SK-N-SH (cell line): ENCODE measurements at regions not wholly inside any gene's neighbourhood (a gene's known extent, or its start where the extent isn't known, plus 50 kb on each side); places are given as distances from the start of the nearest gene placed in this dataset.

Experiments used
- CTCF ChIA-PET: fragments of 300-600, 350-600 bp; formaldehyde crosslinking; extraction: SDS; loops from one replicate; lab custom pipeline; 2021; lab: Yijun Ruan, JAX
- POLR2A ChIA-PET: fragments of 350-600 bp; sonication (Branson Sonifier 250); formaldehyde crosslinking; extraction: SDS; loops from one replicate; lab custom pipeline; 2020; ENCODE audit warnings: antibody characterized with exemption, inconsistent platforms; lab: Yijun Ruan, JAX
- DNase-seq: peaks from one replicate; pipeline ENCODE4 v3.0.0; 2012
- H2AFZ ChIP-seq: fragments of 200-600 bp; sonication (generic); 2 replicates; pipeline ENCODE4 v1.8.1; 2016; ENCODE audit warnings: antibody characterized with exemption, mild to moderate bottlenecking, low read depth
- H3F3A ChIP-seq: fragments of 200-600 bp; sonication (generic); replicated peaks from 2 replicates; pipeline ENCODE3; 2016; ENCODE audit warnings: antibody characterized with exemption, mild to moderate bottlenecking; ENCODE audit not compliant: insufficient read depth
- H3K27ac ChIP-seq, 2 experiments: fragments of 200-500 bp in 1 of 2; fragments of 200-600 bp in 1 of 2; sonication (Bioruptor generic) in 1 of 2; sonication (generic), shearing (Covaris generic) in 1 of 2; 2 replicates each; pipeline versions ENCODE4 v1.5.1 to v1.6.1; 2014 to 2016; ENCODE audit warnings: low read depth in 2 of 2, inconsistent platforms in 1 of 2, low read length in 1 of 2, mild to moderate bottlenecking in 1 of 2, mixed read lengths in 1 of 2
- H3K27me3 ChIP-seq: fragments of 200-600 bp; sonication (generic), shearing (Covaris generic); 2 replicates; pipeline ENCODE4 v1.6.1; 2016; ENCODE audit warnings: mixed run types; ENCODE audit not compliant: insufficient read depth
- H3K36me3 ChIP-seq, 2 experiments: fragments of 200-500 bp in 1 of 2; fragments of 200-600 bp in 1 of 2; sonication (Bioruptor generic) in 1 of 2; sonication (generic) in 1 of 2; replicated peaks in 1 of 2; 2 replicates each; pipeline versions ENCODE3 to v1.5.1; 2014 to 2016; ENCODE audit warnings: low read length in 1 of 2, mild to moderate bottlenecking in 1 of 2; ENCODE audit not compliant: insufficient read depth in 2 of 2, control insufficient read depth in 1 of 2
- H3K4me1 ChIP-seq, 2 experiments: fragments of 200-500 bp in 1 of 2; fragments of 200-600 bp in 1 of 2; sonication (Bioruptor generic) in 1 of 2; sonication (generic), shearing (Covaris generic) in 1 of 2; 2 replicates each; pipeline versions ENCODE4 v1.5.1 to v1.6.1; 2014 to 2016; ENCODE audit warnings: low read depth in 1 of 2, low read length in 1 of 2, mixed run types in 1 of 2; ENCODE audit not compliant: insufficient read depth in 2 of 2, control insufficient read depth in 1 of 2
- H3K4me2 ChIP-seq: fragments of 200-600 bp; sonication (generic), shearing (Covaris generic); 2 replicates; pipeline ENCODE4 v1.6.1; 2017; ENCODE audit warnings: mixed run types
- H3K4me3 ChIP-seq, 2 experiments: fragments of 200-500 bp in 1 of 2; fragments of 200-600 bp in 1 of 2; sonication (Bioruptor generic) in 1 of 2; sonication (generic), shearing (Covaris generic) in 1 of 2; 2 replicates each; pipeline versions ENCODE4 v1.5.1 to v1.8.1; 2014 to 2016; ENCODE audit warnings: low read depth in 2 of 2, inconsistent platforms in 1 of 2, low read length in 1 of 2, mild to moderate bottlenecking in 1 of 2, mixed read lengths in 1 of 2, moderate library complexity in 1 of 2
- H3K79me2 ChIP-seq: fragments of 200-600 bp; sonication (generic); 2 replicates; pipeline ENCODE4 v1.8.1; 2017; ENCODE audit warnings: mild to moderate bottlenecking; ENCODE audit not compliant: insufficient read depth
- H3K9ac ChIP-seq: fragments of 200-600 bp; sonication (generic); 2 replicates; pipeline ENCODE4 v1.6.1; 2017; ENCODE audit warnings: mixed run types
- H3K9me2 ChIP-seq: fragments of 200-600 bp; sonication (generic); 2 replicates; pipeline ENCODE4 v1.6.1; 2017; ENCODE audit warnings: mixed run types
- H3K9me3 ChIP-seq: fragments of 200-600 bp; sonication (generic); 2 replicates; pipeline ENCODE4 v1.6.1; 2017; ENCODE audit warnings: mixed run types, mild to moderate bottlenecking, moderate library complexity
- H4K20me1 ChIP-seq: fragments of 200-600 bp; sonication (generic); 2 replicates; pipeline ENCODE4 v1.6.1; 2017; ENCODE audit warnings: mild to moderate bottlenecking, mixed run types; ENCODE audit not compliant: insufficient read depth
- ELF1 ChIP-seq: IDR thresholded peaks from 2 replicates; pipeline ENCODE4 v1.4.0; 2012
- FOSL2 ChIP-seq: IDR thresholded peaks from 2 replicates; pipeline ENCODE4 v1.4.0; 2012; ENCODE audit warnings: low read depth, mild to moderate bottlenecking, moderate library complexity, borderline replicate concordance
- FOXJ3 ChIP-seq: sonication (generic); formaldehyde crosslinking; IDR thresholded peaks from 2 replicates; pipeline ENCODE4 v1.5.1; 2020; ENCODE audit warnings: mild to moderate bottlenecking, missing genetic modification reagents
- FOXM1 ChIP-seq: IDR thresholded peaks from 2 replicates; pipeline ENCODE4 v1.4.0; 2012; ENCODE audit warnings: low read depth, mild to moderate bottlenecking
- GABPA ChIP-seq: IDR thresholded peaks from 2 replicates; pipeline ENCODE4 v1.4.0; 2012; ENCODE audit warnings: low read depth, mild to moderate bottlenecking
- JUND ChIP-seq: IDR thresholded peaks from 2 replicates; pipeline ENCODE4 v1.4.0; 2012
- MEF2A ChIP-seq: IDR thresholded peaks from 2 replicates; pipeline ENCODE4 v1.4.0; 2012; ENCODE audit warnings: low read depth, borderline replicate concordance
- MXI1 ChIP-seq: IDR thresholded peaks from 2 replicates; pipeline ENCODE4 v1.6.1; 2012; ENCODE audit warnings: mild to moderate bottlenecking, low read depth, low read length, improper control_type of control experiment
- NFIC ChIP-seq: IDR thresholded peaks from 2 replicates; pipeline ENCODE4 v1.4.0; 2012; ENCODE audit warnings: borderline replicate concordance
- POLR2AphosphoS5 ChIP-seq: IDR thresholded peaks from 2 replicates; pipeline ENCODE4 v1.6.1; 2012; ENCODE audit warnings: low read depth, low read length
- RAD21 ChIP-seq: IDR thresholded peaks from 2 replicates; pipeline ENCODE4 v1.6.1; 2012; ENCODE audit warnings: mild to moderate bottlenecking, low read length
- RFX5 ChIP-seq: IDR thresholded peaks from 2 replicates; pipeline ENCODE4 v1.6.1; 2012; ENCODE audit warnings: mild to moderate bottlenecking, improper control_type of control experiment, low read length
- TCF12 ChIP-seq: IDR thresholded peaks from 2 replicates; pipeline ENCODE4 v1.4.0; 2012
- WGBS: methylation state at CpG from one replicate; pipeline ENCODE4 v1.1.6; 2017; ENCODE audit warnings: low lambda C conversion rate; 5-methylcytosine and 5-hydroxymethylcytosine counted together
- TF ChIP-seq, protein P1 (sequence below): fragments of 150-350 bp; IDR thresholded peaks from 2 replicates; pipeline ENCODE4 v1.6.1; 2016; ENCODE audit warnings: mild to moderate bottlenecking, low read depth, low read length
- TF ChIP-seq, protein P2 (sequence below): fragments of 200-600 bp; sonication (generic); IDR thresholded peaks from 2 replicates; pipeline ENCODE4 v1.6.1; 2017; ENCODE audit warnings: antibody characterized with exemption, mild to moderate bottlenecking, moderate library complexity
- TF ChIP-seq, protein P3 (sequence below): IDR thresholded peaks from 2 replicates; pipeline ENCODE4 v1.4.0; 2012; ENCODE audit warnings: low read depth, borderline replicate concordance
- TF ChIP-seq, protein P4 (sequence below): fragments of 150-350 bp; IDR thresholded peaks from 2 replicates; pipeline ENCODE4 v1.6.1; 2017; ENCODE audit warnings: antibody characterized with exemption, low read length, low read depth, borderline replicate concordance

DNA sequence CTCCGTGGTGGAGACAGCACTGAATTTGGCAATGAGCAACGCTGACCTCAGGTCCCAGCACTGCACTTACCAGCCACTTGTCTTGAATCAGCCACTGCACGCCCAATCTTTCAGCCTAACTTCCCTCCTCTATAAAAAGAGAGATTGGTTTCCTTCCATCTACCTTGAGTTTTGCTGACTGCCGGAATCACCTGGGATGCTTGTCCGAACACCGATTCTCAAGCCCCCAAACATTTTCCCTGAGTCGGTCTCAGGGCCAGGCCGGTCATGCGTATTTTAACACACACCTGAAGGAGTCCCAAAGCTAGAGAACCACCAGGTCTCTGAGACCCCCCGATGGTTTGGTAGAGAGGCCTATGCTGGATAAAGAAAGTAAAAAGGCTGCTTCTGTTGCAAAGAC is 131.5 kb downstream of the SPATA19 start:
- no peak overlapping the region for H3K4me3 ChIP-seq
- TF ChIP-seq NFIC: no peak
- no peak for TF ChIP-seq RFX5
- CTCF ChIA-PET: no interaction called here
- H3K27ac ChIP-seq: no peak overlapping the region
- H3K4me2 ChIP-seq: no peak overlapping the region
- no peaks in the 10 kb centered on the region for H3K27me3 ChIP-seq
- H4K20me1 ChIP-seq: no peaks in the 10 kb centered on the region
- POLR2A ChIA-PET: no interaction called here
- H3K4me1 ChIP-seq: no peaks in the 10 kb centered on the region
- no peaks in the 10 kb centered on the region for H3K36me3 ChIP-seq
- H3K9me2 ChIP-seq: no peaks in the 10 kb centered on the region
- H3K9me3 ChIP-seq: no peaks in the 10 kb centered on the region
- no peaks in the 10 kb centered on the region for H3F3A ChIP-seq
- DNase-seq: no peak
- no peak overlapping the region for H2AFZ ChIP-seq
- no peak overlapping the region for H3K9ac ChIP-seq
- 33% methylated on average over 9 of the region's 10 CpGs for WGBS
- no peaks in the 10 kb centered on the region for H3K79me2 ChIP-seq

DNA sequence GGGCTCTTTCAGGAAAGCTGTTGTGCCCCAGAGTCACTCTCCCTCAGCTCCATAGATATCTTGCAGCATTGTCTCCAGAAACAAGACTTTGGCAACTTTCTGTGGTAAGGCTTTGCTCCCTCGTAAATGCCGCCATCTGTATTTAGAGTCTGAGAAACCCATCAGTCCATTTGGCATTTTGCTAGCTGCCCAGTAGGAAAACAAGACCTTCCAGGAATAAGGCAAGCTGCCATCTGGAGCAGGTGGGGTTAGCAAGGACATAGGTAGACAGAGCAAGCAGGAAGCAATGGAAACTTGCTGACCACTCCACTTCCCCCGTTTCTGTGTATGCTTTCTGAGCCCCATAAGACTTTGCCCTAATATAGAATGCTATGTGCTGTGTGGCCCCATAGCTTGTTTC is 131.9 kb downstream of the SPATA19 start:
- Histone ChIP-seq H3K27me3 (no peaks in the 10 kb centered on the region), H3K9ac (no peak overlapping the region), H3K27ac (no peak overlapping the region), H3K36me3 (no peaks in the 10 kb centered on the region), H3K4me2 (no peak overlapping the region), H3K9me3 (no peaks in the 10 kb centered on the region), H3K9me2 (no peaks in the 10 kb centered on the region), H3K79me2 (no peaks in the 10 kb centered on the region), H2AFZ (no peak overlapping the region), H4K20me1 (no peaks in the 10 kb centered on the region), H3K4me1 (no peaks in the 10 kb centered on the region), H3K4me3 (no peak overlapping the region), H3F3A (no peaks in the 10 kb centered on the region)
- ChIA-PET CTCF (no interaction called here), POLR2A (no interaction called here)
- TF ChIP-seq MEF2A (no peak), TCF12 (no peak), ELF1 (no peak), FOXJ3 (CRISPR knock-in tag) (no peak), RAD21 (no peak), POLR2AphosphoS5 (no peak)
- TF ChIP-seq, protein P1, sequence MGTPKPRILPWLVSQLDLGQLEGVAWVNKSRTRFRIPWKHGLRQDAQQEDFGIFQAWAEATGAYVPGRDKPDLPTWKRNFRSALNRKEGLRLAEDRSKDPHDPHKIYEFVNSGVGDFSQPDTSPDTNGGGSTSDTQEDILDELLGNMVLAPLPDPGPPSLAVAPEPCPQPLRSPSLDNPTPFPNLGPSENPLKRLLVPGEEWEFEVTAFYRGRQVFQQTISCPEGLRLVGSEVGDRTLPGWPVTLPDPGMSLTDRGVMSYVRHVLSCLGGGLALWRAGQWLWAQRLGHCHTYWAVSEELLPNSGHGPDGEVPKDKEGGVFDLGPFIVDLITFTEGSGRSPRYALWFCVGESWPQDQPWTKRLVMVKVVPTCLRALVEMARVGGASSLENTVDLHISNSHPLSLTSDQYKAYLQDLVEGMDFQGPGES: no peak
- DNase-seq: no peak
- 55% methylated on average over 3 of the region's 3 CpGs for WGBS

DNA sequence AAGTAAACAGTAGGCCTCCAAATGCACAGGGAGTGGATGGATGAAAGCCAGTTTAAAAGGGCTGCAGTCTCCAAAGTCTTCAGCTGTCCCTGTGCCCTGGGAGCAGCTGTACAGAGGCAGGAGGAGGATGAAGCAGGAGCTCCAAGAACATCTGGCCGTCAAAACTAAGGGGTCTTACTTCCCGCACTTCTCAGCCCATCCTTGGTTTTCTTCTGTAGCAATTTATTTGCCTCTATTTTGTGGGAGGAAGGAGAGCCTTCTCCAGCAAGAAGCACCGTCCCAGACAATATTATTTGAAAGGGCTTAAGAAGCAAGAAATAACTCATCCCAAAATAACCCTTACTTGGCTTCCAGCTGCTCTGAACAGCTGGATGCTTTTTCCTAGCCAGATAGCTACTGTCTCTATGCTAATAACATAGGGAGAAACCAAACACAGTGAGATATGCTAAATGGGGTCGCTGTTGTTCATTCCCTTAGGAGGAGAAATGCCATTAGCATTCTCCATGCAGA is 133.2 kb downstream of the SPATA19 start:
- Histone ChIP-seq H3K27ac (no peak overlapping the region), H3K27me3 (no peaks in the 10 kb centered on the region), H3K4me2 (no peak overlapping the region), H4K20me1 (no peaks in the 10 kb centered on the region), H3F3A (no peaks in the 10 kb centered on the region), H3K4me1 (no peaks in the 10 kb centered on the region), H3K36me3 (no peaks in the 10 kb centered on the region), H3K9me2 (no peaks in the 10 kb centered on the region), H3K9ac (no peak overlapping the region), H3K9me3 (no peaks in the 10 kb centered on the region), H3K79me2 (no peaks in the 10 kb centered on the region), H2AFZ (no peak overlapping the region), H3K4me3 (no peak overlapping the region)
- ChIA-PET CTCF (interaction anchor here (1.1 kb wide), 1 partner anchor 97 kb away, joined by 3 read pairs; no protein-coding TSS in a partner anchor), POLR2A (no interaction called here)
- no peak for DNase-seq
- WGBS: 2% methylated on average over 4 of the region's 4 CpGs
- TF ChIP-seq GABPA (no peak), MEF2A (no peak), ELF1 (no peak), TCF12 (no peak), JUND (no peak), RAD21 (no peak), FOSL2 (no peak), FOXM1 (no peak), MXI1 (no peak)
- TF ChIP-seq, protein P2, sequence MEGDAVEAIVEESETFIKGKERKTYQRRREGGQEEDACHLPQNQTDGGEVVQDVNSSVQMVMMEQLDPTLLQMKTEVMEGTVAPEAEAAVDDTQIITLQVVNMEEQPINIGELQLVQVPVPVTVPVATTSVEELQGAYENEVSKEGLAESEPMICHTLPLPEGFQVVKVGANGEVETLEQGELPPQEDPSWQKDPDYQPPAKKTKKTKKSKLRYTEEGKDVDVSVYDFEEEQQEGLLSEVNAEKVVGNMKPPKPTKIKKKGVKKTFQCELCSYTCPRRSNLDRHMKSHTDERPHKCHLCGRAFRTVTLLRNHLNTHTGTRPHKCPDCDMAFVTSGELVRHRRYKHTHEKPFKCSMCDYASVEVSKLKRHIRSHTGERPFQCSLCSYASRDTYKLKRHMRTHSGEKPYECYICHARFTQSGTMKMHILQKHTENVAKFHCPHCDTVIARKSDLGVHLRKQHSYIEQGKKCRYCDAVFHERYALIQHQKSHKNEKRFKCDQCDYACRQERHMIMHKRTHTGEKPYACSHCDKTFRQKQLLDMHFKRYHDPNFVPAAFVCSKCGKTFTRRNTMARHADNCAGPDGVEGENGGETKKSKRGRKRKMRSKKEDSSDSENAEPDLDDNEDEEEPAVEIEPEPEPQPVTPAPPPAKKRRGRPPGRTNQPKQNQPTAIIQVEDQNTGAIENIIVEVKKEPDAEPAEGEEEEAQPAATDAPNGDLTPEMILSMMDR: no peak
- TF ChIP-seq, protein P3, sequence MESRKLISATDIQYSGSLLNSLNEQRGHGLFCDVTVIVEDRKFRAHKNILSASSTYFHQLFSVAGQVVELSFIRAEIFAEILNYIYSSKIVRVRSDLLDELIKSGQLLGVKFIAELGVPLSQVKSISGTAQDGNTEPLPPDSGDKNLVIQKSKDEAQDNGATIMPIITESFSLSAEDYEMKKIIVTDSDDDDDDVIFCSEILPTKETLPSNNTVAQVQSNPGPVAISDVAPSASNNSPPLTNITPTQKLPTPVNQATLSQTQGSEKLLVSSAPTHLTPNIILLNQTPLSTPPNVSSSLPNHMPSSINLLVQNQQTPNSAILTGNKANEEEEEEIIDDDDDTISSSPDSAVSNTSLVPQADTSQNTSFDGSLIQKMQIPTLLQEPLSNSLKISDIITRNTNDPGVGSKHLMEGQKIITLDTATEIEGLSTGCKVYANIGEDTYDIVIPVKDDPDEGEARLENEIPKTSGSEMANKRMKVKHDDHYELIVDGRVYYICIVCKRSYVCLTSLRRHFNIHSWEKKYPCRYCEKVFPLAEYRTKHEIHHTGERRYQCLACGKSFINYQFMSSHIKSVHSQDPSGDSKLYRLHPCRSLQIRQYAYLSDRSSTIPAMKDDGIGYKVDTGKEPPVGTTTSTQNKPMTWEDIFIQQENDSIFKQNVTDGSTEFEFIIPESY: no peak
- TF ChIP-seq, protein P4, sequence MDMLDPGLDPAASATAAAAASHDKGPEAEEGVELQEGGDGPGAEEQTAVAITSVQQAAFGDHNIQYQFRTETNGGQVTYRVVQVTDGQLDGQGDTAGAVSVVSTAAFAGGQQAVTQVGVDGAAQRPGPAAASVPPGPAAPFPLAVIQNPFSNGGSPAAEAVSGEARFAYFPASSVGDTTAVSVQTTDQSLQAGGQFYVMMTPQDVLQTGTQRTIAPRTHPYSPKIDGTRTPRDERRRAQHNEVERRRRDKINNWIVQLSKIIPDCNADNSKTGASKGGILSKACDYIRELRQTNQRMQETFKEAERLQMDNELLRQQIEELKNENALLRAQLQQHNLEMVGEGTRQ: no peak
